Retina (tissue), 1 donor: ENCODE measurements at regions not wholly inside any gene's neighbourhood (a gene's known extent, or its start where the extent isn't known, plus 50 kb on each side); places are given as distances from the start of the nearest gene placed in this dataset.

ENCODE experiments used
- DNase-seq: peaks from one replicate; pipeline ENCODE4 v3.0.0-alpha.2; 2016

DNA sequence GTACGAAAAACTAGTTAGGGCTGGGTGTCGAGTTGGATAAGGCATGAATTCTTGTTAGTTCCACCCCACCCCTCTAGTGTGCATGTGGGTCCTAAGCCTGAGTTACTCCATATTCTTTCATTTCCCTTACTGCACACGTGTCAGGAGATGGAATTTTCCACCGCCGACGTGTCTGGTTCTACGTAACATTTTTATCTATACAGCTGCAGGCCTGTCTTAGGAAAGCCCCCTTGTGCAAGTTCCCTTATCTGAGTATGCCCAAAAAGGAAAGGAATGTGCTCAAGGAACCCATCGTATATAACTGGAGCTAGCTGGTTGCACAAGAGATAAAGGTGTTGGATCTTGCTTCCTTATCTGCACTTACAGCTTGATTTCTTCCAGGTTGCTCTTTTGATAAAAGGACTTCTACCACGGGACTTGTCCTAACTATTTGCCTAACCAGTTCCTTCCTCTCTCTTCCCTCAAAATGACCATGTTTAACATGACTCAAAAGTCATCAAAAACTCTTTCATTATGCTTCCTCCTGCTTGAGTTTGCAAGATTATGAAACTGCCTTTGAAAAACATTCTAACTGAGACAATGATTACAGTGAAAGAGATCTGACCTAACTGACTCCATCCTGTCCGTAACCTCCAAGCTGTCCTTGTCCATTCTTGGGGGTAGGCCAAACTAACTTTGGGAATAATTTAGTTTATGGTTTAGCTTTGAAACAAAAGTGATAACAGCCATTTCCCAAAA is 181.4 kb downstream of the AKR1D1 start:
- DNase-seq, result no peak

DNA sequence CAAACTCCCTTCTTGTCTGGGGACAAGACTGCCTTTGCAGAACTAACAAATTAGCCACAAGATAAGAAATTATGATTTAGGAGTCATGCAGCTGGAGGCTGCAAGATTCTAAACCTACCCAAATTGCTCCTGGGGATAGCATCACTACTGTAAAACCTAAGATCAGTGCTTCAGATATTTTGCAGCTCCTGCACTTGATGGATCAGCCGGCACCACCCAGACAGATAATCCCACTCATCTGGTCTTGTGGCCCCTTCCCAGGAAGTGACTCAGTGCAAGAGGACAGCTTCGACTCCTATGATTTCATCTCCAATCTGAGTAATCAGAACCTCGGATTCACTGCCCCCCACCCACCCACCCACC is 181.9 kb downstream of the AKR1D1 start:
- no peak for DNase-seq

DNA sequence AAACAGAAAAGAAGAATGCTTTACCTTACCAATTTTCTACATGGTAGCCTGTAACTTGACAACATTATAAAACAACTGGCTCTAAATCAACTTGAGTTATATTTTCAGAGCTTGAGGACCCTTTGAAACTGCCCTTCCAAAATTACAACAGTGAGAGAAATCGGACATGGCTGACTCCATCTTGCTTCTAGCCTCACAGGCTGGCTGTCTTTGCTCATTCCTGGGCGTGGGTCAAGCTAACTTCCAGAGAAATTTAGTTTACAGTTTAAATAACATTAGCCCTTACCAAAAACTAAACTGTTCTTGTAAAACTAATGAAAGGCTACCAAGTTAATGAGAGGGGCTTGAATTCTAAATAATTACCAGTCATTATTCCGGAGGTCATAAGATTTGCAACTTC is 183.4 kb downstream of the AKR1D1 start:
- DNase-seq, result no peak

DNA sequence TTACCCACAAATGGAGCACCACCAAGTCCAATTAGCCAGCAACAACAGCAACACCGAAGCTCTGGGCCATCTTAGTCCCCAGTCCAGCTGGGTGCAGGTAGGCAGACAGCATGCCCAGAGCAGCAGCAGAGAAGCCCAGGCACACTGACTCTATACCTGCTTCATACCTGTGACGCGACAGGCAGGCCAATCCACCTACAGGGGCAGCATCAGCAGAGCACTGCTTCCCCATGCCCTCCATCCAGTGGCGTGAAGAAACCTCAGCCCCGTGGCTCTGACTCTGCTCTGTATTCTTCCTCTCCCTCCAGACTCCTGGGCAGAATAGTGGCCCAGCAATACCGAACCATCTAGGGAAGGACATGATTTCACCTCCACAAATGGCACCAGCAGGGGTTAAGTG is 191.7 kb downstream of the AKR1D1 start:
- no peak for DNase-seq

DNA sequence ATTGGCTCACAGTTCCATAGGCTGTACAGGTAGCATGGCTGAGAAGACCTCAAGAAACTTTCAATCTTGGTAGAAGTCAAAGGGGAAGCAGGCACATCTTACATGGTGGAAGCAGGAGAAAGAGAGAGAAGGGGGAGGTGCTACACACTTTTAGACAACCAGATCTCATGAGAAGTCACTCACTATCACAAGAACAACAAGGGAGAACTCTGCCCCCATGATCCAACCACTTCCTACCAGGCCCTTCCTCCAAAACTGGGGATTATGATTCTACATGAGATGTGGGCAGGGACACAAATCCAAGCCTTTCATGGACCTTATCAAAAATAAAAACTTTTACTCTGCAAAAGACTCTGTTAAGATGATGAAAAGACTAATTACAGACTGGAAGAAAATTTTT is 183.2 kb upstream of the TRIM24 start:
- DNase-seq, result no peak

DNA sequence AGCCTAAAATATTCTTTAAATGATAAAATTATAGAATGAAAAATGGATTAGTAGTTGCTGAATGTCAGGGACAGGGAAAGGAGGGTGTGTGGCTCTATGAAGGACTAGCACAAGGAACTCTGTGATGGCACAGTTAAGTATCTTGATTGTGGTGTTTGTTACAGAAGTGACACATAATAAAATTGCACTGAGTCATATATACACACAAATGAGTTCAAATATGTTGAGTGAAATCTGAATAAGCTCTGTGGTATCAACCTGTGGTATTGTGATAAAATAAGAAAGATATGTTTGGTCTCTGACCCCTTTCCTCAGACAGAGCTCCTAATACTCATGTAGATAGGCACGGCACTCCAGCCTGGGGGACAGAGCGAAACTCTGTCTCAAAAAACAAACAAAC is 181.5 kb upstream of the TRIM24 start:
- DNase-seq, result no peak

DNA sequence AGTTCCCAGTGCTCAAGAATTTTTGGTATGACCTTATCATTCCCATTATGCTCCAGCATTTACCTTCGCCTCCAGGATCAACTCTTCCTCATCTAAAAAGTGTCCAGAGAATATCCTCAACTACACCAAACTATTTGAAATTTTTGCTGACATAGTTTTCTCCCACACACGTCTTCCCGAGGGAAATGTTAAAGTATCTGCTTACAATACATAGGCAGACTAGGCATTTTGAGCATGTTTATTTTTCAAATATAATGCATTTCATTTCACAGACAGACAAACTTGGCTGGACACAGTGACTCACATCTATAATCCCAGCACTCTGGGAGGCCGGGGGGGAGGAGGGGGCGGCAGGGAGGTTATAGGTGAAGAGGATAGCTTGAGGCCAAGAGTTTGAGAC is 177.1 kb upstream of the TRIM24 start:
- DNase-seq, result no peak

DNA sequence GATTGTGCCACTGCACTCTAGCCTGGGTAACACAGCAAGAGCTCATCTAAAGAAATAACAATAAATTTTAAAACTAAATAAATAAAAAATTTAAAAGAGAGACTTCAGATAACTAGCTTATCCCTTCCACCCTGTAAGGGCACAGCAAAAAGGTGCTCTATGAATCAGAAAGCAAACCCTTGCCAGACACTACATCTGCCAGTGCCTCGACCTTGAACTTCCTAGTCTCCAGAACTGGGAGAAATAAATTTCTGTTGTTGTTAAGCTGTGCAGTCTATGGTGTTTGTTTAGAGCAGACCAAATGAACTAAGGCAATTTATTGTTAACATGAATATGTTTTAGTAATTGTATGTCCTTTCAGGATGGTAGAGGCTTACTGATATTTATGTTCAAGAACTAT is 174.9 kb upstream of the TRIM24 start:
- DNase-seq, result no peak

DNA sequence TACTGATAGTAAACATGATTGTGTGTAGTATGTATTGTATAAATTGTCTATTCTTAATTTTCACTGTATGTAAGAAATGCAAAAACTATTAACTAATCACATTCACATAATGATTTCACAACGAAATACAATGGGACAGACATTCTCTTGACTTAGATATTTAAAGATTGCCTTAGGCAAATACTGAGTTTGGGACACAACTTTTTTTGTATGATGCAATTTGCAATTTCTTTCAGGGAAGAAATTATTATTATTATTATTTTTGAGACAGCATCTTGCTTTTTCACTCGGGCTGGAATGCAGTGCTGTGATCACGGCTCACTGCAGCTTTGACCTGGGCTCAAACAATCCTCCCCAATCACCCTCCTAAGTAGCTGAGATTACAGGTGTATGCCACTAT is 173.2 kb upstream of the TRIM24 start:
- no peak for DNase-seq

DNA sequence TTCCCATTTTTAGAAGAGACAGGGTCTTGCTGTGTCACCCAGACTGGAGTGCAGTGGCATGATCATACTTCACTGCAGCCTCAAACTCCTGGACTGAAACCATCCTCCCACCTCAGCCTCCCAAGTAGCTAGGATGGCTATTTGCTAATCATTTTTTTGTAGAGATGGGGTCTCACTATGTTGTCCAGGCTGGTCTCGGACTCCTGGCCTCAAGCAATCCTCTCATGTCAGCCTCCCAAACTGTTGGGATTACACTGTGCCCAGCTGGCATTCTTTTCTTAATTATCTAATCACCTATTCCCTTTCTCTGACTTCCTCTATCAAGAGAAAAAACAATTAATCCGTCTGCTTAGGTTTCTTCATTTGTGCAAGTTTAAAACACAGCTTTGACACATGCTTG is 172.5 kb upstream of the TRIM24 start:
- DNase-seq, result no peak

DNA sequence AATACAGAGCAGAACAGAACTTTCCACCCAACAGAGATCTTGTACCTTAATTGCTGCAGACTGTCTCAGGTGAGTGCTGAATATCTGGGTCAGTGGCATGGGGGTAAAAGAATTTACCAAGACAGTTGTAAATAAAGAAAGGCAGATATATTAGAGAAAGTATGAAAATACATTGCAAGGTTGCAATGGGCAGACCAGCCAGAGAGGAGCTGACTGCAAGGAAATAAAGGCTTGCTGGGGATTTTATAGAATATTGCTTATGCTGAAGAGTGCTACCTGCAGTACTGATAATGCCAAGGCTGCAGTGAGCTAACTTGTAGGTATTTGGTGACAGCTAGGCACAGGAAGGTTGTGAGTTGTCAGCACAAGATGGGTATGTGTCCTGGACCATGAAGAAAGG is 171.0 kb upstream of the TRIM24 start:
- no peak for DNase-seq

DNA sequence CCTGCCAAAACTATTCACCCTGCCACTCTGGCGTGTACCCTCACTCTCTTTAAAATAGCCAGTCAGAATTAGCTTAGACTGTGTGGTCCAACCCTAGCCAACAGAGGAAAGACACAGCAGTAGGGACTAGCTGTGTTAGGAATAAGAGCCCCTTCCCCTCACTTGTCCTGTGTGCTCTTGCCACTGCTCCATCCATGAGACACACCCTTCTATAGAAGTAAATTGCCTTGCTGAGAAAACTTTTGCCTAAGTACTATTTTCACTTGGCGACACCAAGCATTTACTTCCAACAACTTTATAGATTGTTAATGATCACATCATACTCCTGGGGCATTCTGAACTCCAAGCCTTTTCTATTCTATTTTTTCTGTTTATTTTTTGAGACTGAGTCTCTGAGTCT is 170.2 kb upstream of the TRIM24 start:
- DNase-seq, result no peak

DNA sequence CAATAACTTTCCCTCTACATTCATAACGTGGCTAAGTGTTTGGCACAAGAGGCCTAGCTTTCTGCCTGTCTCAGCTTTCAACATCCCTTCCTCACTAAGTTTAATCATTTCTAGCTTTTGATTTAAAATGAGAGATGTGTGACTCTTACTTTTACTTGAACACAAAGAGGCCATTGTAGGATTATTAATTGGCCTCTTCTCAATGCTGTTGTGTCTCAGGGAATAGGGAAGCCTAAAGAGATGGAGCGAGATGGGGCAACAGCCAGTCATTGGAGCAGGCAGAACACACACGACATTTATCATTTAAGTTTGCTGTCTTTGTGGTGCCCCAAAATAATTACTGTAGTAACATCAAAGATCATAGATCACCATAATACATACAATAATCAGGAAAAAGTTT is 167.1 kb upstream of the TRIM24 start:
- DNase-seq, result peak; percentile 6

DNA sequence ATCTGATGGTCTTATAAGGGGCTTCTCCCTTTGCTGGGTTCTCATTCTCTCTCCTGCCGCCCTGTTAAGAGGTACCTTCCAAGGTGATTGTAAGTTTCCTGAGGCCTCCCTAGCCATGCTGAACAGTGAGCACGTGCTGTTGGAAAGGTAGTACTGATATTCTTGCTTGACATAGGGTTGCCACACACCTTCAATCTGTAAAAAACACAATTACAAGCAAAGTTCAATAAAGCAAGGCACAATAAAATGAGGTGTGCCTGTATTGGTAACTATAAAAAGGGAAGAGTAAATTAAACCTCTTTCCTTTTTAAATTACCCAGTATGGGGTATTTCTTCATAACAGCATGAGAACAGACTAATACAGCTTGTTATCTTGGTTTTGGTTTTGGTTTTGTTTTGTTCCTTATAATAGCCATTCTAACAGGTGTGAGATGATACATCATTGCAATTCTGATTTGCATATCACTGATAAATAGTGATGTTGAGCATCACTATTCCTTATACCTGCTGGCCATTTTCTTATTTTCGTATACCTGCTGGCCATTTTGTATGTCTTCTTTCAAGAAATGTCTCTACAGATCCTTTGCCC is 164.9 kb upstream of the TRIM24 start:
- DNase-seq, result no peak

DNA sequence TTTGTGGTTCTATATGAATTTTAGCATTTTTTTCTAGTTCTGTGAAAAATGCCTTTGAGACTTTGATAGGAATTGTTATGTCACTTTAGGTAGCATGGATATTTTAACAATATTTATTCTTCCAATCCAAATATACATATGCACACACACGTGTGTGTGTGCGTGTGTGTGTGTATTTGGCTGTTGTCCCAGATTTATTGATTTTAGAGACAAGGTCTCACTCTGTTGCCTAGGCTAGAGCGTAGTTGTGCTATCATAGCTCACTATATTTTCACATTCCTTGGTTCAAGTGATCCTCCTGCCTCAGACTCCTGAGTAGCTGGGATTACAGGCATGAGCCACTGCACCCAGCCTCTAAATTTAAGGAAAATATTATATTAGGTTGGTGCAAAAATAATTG is 162.5 kb upstream of the TRIM24 start:
- no peak for DNase-seq

DNA sequence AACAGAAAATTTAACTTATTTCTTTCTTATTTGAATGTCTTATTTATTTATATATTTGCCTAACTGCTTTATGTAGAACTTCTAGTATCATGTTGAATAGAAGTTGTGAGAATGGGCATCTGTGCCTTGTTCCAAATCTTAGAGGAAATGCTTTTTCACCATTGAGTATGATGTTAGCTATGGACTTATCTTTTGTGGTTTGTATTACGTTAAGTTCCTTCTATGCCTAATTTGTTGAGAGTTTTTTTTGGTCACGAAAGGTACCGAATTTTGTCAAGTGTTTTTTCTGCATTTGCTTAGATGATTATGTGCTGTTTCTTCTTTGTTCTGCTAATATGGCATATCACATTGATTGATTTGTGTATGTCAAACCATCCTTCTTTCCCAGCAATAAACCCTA is 161.0 kb upstream of the TRIM24 start:
- no peak for DNase-seq

DNA sequence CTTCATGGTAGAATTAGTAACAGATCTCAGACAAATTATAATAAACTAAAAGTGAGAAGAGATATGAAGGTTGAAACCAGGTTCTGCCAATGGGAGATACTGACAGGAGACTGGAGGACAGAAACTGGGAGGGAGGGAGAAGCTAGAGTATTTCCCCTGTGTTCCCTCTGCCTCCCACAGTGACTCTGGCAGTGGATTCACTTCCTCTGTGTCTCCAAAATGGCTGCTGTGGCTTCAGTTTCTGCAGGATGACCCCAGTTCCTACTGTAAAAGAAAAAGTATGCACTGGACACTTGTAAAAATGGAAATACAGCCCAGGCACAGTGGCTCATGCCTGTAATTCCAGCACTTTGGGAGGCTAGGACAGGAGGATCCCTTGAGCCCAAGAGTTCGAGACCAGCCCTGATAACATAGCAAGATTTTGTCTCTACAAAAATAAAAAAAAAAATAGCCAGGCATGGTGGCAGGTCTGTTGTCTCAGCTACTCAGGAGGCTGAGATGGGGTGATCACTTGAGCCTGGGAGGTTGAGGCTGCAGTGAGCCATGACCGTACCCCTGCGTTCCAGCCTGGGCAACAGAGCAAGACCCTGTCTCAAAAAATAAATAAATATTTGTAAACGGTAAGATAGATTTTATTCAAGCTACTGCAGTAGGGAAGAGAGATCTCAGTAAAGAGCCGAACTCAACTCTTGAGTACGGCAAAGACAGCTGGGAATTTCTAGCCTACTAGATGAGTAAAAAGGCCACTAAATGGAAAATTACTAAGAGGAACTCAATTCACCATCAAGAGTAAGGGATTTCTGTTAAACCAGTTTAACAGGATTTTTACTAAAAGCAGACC is 156.6 kb upstream of the TRIM24 start:
- DNase-seq, result no peak

DNA sequence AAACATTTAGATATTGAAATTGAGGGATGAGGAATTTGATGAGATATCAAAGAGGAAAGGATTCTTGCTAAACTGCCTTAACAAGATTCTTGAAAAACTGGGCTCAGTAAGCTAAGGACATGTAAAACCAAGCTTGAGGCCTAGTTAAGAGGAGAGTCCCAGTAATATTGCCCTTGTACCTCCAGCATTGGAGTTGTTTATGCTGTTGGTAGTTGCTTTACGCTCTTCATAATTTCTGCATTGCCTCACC is 156.1 kb upstream of the TRIM24 start:
- DNase-seq, result no peak

DNA sequence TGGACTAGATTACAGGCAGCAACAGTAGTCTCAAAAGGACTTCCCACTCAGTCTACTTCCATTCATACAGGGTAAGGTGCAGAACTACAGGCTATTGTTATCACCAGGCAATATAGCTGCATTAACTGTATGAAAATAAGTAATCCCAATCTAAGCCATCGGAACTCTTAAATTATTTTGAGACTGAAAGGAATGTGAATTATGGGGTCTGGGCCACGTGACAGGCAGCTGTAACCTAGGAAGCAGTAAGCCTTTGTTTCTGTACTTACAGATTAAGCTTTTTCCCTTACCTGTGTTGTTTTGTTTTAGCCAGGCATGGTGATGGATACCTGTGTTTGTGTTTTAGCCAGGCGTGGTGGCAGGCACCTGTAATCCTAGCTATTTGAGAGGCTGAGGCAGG is 152.4 kb upstream of the TRIM24 start:
- no peak for DNase-seq

DNA sequence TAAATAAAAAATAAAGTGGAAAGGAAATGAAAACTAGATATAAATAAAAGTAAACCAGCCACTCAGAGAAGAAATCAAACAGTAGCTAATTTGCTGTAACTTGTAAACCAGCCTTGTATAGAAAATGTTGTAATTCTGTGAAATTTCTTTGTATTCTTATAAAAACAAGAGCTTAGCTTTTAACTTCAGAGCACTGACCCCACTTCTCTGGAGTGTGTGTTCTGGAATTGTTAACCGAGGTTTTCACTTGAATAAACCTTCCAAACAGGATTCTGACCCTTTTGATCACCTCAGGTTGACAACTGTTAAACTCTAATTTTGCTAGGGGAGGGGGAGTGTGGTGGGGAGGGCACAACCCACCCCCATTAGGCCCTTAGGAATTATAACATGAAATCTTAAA is 151.9 kb upstream of the TRIM24 start:
- no peak for DNase-seq

DNA sequence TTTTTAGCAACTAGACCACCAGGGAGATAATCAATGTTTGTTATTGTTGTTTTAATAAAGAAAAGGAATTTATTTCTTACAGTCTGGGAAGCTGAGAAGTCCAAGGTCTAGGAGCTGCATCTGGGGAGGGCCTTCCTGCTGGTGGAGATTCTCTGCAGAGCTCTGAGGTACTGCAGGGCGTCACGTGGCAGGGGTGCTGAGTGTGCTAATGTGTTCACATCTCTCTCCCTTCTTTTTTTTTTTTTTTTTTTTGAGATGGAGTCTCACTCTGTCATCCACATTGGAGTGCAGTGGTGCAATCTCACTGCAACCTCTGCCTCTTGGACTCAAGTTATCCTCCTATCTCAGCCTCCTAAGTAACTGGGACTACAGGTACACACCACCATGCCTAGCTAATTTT is 150.9 kb upstream of the TRIM24 start:
- no peak for DNase-seq

DNA sequence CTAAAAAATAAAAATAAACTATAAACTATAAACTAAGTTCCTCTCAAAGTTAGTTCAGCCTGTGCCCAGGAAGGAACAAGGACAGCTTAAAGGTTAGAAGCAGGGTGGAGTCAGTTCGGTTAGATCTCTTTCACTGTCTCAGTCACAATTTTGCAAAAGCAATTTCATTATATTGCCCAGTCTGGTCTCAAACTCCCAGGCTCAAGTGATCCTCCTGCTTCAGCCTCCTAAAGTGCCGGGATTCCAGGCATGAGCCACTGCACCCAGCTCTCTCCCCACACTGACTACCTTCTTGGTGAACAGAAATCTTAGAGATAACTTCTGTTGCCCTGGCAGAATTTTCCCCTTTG is 146.3 kb upstream of the TRIM24 start:
- DNase-seq, result no peak

DNA sequence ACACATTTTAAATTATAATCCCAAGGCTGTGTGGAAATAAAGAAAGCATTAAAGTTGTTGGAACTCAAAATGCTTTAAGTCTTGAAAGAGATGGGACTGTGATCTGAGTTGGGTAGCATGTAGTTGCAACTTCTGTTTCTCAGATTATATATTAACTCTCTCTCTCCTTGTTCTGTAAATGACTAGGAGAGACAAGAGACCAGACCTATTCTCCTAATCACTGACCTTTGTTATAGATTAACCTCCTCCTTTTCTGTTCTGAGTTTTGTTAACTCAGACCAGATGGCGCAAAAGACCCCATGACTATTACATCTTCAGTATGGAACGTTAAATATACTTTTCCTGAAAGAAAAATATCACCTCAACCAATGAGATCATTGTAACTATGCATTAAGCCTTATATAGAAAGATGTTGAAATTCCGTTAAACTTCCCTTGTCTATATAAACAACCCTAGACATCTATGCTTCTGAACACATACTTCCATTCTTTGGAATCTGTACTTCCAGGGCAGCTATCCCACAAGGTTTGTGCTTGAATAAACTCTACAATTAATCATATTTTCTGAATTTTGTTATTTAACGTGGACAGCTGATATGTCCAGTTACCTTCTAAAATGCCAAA is 143.5 kb upstream of the TRIM24 start:
- DNase-seq, result no peak

DNA sequence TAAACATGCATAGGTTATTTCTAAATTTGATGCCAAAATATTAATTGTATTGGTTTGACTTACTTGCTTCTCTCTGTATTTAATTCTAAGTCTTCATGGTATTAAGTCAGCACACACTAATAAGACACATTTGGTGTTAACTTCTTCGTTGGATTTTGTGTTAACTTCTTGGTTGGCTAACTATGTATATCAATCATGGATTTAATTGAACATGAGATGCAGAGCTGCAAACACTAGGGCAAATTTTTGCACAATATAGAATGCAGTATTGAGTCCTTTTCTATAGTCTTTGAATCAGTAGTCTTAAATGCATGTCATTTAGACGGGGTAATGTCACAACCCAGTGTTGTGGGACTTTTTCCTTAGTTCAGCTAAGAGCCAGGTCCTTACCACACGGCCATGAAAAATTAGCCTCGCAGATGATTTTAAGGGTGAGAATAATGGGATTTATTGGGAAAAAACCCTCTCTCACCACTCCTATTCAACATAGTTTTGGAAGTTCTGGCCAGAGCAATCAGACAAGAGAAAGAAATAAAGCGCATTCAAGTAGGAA is 142.9 kb upstream of the TRIM24 start:
- no peak for DNase-seq
